ENCODE measurements at regions not wholly inside any gene's neighbourhood (a gene's known extent, or its start where the extent isn't known, plus 50 kb on each side); places are given as distances from the start of the nearest gene placed in this dataset.

GRCh38 chr4:67371615-67372014 is 173.7 kb downstream of the CENPC start:
- no peak for TF ChIP-seq ZFP3 (CRISPR knock-in tag; IDR thresholded peaks at IDR 0.05)
- TF ChIP-seq, protein P1, sequence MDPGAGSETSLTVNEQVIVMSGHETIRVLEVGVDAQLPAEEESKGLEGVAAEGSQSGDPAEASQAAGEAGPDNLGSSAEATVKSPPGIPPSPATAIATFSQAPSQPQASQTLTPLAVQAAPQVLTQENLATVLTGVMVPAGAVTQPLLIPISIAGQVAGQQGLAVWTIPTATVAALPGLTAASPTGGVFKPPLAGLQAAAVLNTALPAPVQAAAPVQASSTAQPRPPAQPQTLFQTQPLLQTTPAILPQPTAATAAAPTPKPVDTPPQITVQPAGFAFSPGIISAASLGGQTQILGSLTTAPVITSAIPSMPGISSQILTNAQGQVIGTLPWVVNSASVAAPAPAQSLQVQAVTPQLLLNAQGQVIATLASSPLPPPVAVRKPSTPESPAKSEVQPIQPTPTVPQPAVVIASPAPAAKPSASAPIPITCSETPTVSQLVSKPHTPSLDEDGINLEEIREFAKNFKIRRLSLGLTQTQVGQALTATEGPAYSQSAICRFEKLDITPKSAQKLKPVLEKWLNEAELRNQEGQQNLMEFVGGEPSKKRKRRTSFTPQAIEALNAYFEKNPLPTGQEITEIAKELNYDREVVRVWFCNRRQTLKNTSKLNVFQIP (CRISPR knock-in tag; IDR thresholded peaks at IDR 0.05; ENCODE audit: borderline replicate concordance, low read depth) = no peak
- no peak for TF ChIP-seq ESRRG (CRISPR knock-in tag; IDR thresholded peaks at IDR 0.05)
- no peak for TF ChIP-seq ZFP30 (CRISPR knock-in tag; IDR thresholded peaks at IDR 0.05)
- no peak for TF ChIP-seq TCF4 (CRISPR knock-in tag; IDR thresholded peaks at IDR 0.05; ENCODE audit: borderline replicate concordance)
- no peak for TF ChIP-seq RARB (CRISPR knock-in tag; IDR thresholded peaks at IDR 0.05)
- no peak for TF ChIP-seq ZNF8 (CRISPR knock-in tag; IDR thresholded peaks at IDR 0.05)
- no peak for TF ChIP-seq TOX (CRISPR knock-in tag; IDR thresholded peaks at IDR 0.05; ENCODE audit: borderline replicate concordance)
- no peak for TF ChIP-seq BACH2 (CRISPR knock-in tag; IDR thresholded peaks at IDR 0.05; ENCODE audit: borderline replicate concordance)
- TF ChIP-seq CSDC2 (CRISPR knock-in tag; IDR thresholded peaks at IDR 0.05) = no peak
- no peak for TF ChIP-seq ISL1 (CRISPR knock-in tag; IDR thresholded peaks at IDR 0.05)
- no peak for TF ChIP-seq OSR1 (CRISPR knock-in tag; IDR thresholded peaks at IDR 0.05)
